ENCODE measurements at regions not wholly inside any gene's neighbourhood (a gene's known extent, or its start where the extent isn't known, plus 50 kb on each side); places are given as distances from the start of the nearest gene placed in this dataset.

DNA sequence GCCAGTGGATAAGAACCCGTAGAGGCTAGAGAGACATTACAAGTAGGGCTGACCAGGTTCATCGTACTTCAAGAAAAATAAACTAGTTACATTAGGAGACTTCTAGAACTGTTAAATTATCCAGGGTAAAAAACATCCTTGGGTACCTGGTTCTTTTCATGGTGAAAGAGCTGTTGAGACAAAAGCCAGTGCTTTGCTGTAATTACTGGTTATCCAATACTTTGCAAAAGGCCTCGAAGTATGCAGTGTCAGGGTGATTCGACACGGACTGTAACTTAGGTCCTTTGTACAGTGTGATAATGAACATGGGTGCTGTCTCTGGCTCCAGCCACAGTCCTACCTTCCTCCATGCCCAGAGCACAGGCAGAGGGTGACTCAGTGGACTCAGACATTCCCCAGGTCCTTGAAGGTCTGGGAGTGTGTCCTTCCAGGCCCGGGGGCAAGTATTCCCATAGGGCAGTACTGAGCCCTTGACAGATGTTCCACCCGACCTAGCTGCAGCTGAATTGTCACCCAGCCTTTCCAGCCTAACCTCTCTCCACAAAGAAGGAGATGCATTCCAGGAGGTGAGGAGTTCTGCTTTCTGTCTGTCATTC lies 123.6 kb upstream of the TMEM72 start:
- no peak for DNase-seq

GRCh38 chr10:44788147-44789129 lies 122.7 kb upstream of the TMEM72 start:
- no peak for DNase-seq

DNA sequence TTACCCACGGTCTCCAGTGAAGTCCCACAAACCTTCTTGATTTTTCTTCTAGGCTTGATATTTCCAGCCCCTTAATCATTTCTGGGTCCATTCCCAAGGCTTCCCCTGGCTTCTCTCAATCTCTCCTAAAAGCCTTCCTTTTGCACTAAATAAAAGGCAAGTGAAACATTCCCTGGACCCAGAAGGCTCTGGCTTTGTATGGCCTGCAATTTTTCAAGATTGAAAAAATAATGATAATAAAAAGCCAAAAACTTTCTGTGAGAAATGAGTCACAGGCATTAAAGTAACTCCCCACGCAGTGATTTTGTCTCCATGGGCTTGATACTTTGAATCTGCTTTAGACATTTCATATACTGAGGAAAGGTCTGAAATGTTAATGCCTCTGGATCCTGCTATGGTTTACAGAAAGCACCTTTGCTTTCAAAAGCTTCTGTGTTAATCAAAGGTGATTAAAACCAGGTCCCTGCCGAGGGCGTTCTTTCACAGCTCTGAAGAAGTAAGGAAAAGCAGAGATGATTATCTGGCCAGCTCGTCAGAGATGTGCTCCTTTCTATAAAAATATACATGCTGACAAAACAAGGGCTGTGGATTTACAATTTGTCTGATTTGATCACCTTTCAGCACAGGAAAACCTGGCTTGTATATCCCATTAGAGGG lies 118.9 kb upstream of the TMEM72 start:
- DNase-seq: no peak

GRCh38 chr10:44799966-44800365 lies 111.2 kb upstream of the TMEM72 start:
- no peak for DNase-seq

DNA sequence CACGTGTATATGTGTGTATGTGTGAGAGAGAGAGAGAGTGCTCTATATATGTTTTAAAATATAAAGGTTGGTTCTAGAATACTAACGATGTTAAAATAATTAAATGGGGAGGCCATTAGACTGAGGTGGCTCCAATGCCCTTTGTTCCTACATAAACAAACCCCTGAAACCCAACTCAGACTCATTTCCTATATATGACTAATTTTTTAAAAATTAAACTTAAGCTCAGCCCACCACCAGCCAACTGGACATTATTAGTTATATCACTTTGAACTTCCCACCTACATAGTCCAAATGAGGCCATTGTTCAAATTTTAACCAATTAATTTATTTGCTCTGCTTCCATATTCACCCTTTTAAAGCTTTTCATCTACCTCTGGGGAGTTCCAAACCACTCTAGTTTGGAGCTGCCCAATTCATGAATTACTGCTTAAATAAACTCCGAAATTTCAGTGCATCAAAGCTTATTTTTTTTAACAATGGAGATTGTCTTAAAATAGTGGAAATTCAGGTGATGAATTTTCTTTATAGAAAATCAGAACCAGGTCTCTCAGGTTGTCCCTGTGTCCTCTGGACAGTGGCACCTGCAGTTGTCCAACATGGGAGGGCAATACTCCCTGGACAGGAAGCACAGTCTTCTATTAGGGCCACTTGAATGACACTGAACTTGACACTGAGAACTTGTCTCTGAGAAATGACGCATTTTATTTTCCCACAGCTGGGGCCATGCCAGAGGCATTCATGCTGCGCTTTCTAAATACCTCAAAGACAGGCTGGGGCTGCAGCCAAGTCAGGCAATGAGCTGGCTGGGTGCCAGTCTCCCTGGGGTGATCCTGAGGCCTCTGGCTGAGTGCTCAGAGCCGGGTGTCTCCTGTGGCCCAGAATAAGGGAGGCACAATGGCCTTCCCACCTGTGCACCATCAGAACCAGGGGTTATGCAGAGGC lies 109.5 kb upstream of the TMEM72 start:
- DNase-seq: no peak

DNA sequence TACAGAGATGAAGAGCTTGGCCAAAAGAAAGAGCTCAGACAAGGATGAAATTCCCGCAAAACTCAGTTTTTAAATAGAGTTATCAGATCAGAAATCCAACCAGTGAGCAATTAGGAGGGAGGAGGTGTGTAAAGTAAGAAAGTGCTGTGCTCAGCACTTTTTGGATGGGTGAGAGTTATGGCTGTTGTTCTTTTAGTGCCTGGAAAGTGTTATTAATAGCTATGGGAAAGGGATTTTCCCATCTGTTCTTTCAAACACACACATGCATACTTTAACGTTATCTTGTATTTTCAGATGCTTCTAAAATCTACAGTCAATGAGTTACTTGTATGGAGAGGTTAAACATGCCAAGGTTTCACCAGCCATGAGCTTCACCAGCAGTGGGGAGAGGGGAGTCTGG lies 107.3 kb upstream of the TMEM72 start:
- no peak for DNase-seq

- no peak for DNase-seq
These were observed 106.5 kb upstream of the TMEM72 start for GRCh38 chr10:44804661-44805060.

DNA sequence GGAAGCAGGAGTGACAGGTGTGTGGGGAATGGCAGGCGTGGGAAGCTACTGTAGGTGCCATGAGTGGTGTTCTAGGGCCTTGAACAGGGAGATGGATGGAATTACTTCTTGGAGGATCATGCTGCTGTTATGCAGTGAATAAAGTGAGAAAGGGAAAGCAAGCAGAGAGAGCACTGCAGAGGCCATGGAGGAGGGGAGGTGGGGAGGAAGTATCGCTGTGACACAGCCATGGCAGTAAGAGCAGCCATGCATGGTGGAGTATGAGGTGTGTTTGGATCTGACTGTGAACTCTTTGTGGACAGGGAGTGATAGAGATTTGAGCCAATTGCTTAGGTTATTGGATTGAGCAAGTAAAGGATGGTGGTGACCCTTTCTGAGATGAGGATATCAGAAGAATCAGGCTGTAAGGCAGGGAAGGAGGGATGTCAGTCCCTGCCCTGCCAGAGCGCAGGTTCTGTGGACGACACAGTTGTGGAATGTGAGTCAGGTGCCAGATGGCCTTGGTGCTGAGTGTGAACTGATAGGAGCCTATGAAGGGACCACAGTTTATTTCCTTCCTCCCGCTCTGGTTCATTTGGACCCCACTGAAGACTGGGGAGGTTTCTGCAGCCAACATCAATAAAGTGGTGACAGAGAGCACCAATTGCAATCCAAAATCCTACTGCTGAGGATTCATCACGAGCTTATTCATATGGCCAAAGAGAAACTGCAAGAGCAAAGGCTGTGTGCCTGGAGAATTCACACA lies 105.5 kb upstream of the TMEM72 start:
- no peak for DNase-seq

- DNase-seq: no peak
These were observed 104.2 kb upstream of the TMEM72 start for GRCh38 chr10:44806950-44807349.

- DNase-seq: no peak
These were observed 103.7 kb upstream of the TMEM72 start for GRCh38 chr10:44807451-44807850.

GRCh38 chr10:44809647-44810046 lies 101.5 kb upstream of the TMEM72 start:
- no peak for DNase-seq

GRCh38 chr10:44811072-44811471 lies 100.1 kb upstream of the TMEM72 start:
- no peak for DNase-seq

- no peak for DNase-seq
These were observed 97.9 kb upstream of the TMEM72 start for GRCh38 chr10:44813201-44813600.

GRCh38 chr10:44814929-44815328 lies 96.2 kb upstream of the TMEM72 start:
- no peak for DNase-seq

DNA sequence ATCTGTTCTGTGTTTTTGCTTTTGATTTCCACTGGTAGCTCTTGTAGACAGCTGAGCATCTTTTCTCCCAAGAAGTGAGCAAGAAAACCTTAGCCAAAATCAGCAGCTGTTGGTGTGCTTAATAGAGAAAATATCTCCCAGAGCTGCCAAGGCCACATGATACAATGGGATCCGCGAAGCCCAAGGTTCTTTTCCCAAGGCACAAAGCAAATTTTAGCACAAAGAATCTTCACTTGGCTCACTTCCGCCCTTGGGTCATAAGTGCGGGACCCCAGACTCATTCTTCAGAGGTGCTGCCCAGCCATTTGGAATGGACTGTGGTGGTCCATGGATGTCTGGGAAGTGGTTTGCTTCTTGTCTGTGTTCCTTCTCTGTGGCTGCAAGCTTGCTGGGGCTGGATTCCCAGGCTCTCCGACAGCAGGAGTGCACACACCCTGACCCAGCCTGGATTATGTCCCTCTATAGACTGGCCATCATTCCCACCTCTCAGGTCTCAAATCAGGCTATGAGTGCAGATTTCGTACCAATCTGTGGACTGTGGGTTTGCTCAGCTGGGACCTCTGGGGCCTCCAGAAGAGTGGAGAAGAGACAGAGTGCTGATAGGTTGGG lies 93.0 kb upstream of the TMEM72 start:
- DNase-seq: no peak

DNA sequence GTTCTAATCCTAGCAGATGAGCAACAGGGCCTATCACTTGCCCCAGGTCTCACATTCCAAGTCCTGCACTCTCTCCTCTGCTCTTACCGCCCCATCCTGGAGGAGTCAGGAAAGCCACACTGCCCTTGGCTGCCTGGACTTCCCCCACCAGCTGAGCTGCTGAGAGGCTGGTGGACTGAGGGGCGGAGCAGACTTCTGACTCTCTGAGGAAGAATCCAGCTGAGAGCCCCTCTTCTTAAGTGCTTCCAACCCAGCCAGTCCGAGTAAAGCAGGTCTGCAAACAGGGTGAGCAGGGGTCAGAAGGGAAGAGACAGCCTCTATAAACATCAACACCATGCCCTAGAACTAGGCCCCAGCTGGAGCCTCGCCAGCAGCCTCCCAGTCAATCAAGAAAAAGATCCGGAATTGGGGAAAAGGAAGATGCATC lies 92.4 kb upstream of the TMEM72 start:
- no peak for DNase-seq

GRCh38 chr10:44820094-44820493 lies 91.0 kb upstream of the TMEM72 start:
- no peak for DNase-seq

DNA sequence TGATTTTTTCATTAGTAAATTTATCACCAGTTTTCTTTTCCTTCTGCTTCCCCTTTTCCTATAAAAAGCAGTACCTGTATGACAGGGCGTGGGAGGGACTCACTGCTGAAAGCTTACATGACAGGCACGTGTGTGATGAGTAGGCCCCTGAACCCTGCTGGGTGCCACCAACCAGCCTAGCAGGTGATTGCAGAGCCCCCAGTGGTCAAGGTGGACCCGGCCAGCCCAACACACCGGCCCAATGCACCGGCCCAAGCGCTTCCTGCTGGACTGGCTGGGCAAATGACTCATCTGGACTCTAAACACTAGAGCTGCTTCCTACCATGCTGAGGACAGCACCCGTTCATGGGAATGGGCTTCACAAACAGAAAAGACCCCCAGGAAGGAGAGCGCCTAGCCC lies 89.8 kb upstream of the TMEM72 start:
- DNase-seq: no peak

GRCh38 chr10:44822349-44822748 lies 88.8 kb upstream of the TMEM72 start:
- no peak for DNase-seq

GRCh38 chr10:44822966-44823365 lies 88.2 kb upstream of the TMEM72 start:
- no peak for DNase-seq

GRCh38 chr10:44824607-44825006 lies 86.5 kb upstream of the TMEM72 start:
- no peak for DNase-seq

All from stimulated activated CD4-positive, alpha-beta T cell treated with anti-CD3 and anti-CD28 coated beads, Interleukin-2, amount 100 ng/mL, for 48 hours (primary cell).